ENCODE measurements at regions not wholly inside any gene's neighbourhood (a gene's known extent, or its start where the extent isn't known, plus 50 kb on each side); places are given as distances from the start of the nearest gene placed in this dataset.
"Not testable (repeated sequence)": the region's sequence is repeated elsewhere in the genome, so short reads cannot be mapped to it uniquely, and the experiment has no call there.

DNA sequence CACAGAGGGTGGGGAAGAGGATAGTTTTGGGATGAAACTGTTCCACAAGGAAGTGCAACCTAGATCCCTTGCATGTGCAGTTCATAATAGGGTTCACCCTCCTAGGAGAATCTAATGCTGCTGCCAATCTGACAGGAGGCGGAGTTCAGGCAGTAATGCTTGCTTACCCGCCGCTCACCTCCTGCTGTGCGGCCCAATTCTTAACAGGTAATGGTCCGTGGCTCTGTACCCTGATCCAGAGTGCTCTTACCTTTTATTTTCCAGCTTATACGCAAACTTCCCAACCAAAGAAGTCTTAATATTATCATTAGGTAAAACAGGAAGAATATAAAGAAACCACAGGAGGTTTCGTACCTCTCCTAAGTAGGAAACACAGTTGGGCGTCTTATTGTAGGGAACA, 82.7 kb upstream of the CD302 start:
- DNase-seq (ENCODE audit: low read depth): no peak

DNA sequence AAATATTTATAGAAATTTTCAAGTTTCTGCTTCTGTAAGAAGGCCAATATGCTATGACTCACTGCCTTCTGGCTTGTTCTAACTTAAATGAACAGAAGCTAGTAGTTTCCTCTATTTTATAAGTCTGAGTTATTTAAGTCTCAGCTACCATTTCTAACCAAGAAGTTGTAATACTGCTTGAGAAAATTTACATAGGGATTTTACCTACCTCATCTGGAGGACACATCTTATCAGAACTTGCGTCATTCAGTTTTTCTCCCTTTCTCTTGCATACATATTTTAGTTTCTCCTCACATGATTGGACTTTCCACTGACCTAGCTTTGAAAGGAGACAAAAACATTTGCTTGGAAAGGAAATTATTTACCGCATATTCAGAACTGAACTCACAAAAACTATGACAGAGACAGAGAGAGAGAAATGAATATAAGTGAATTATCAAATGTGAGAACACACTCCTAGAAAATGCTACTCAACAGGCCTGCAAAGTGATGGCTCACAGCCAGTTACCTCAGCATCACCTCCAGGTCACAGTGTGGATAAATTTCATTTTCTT, 81.1 kb upstream of the CD302 start:
- DNase-seq (ENCODE audit: low read depth): peak; percentile 38

DNA sequence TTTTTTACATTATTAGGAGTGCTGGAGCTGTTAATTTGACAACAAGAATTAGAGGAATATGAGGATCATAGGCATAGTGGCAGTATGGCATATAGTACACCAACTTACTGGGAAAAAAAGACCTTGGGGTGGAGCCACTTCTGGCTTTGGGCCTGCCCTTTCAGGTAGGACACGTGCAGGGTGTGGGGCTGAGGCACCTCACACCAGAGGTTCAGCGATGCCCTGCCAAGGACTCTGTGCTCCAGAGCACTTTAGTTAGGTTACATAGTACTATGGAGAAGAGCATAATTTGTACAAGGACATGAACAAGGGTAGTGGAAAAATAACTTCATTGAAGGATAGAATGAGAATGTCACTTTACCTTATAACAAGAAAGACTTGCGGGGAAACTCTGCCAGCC, 77.1 kb upstream of the CD302 start:
- DNase-seq (ENCODE audit: low read depth): no peak

DNA sequence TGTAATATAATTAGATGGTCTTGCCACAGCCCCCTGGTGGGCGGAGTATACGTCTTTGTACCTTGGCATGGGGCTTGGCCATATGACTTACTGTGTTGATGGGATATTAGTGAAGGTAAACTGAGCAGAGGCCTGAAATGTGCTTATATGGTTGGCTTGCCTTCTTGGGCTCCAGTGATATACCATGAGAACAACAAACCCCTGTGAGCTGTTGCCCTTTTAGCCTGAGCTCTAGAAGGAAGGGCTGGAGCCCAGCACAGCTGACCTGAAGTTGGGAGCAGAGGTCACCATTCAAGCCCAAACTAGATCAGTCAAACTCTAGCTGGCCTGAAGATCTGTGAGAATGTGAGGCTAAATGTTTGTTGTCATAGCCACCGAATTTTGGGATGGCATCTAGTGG, 75.2 kb upstream of the CD302 start:
- DNase-seq (ENCODE audit: low read depth): no peak

DNA sequence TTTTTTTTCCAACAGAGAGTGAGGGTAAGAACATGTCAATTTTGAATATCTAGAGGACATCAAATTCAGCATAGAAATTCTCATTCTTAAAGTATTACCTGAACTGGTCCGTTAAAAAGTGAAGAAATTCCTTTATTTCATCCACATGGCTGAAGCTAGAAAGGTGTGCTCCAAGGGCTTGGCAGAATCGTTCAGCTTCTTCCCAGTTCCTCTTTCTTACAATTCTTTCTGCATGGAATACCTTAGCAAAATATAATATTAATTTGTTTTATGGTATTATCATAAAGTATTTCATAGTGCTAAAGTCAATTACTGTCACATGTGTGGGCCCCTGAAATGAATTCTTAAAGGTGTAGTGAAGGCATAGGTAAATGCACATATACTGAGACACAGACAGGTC, 74.3 kb upstream of the CD302 start:
- DNase-seq (ENCODE audit: low read depth): no peak

DNA sequence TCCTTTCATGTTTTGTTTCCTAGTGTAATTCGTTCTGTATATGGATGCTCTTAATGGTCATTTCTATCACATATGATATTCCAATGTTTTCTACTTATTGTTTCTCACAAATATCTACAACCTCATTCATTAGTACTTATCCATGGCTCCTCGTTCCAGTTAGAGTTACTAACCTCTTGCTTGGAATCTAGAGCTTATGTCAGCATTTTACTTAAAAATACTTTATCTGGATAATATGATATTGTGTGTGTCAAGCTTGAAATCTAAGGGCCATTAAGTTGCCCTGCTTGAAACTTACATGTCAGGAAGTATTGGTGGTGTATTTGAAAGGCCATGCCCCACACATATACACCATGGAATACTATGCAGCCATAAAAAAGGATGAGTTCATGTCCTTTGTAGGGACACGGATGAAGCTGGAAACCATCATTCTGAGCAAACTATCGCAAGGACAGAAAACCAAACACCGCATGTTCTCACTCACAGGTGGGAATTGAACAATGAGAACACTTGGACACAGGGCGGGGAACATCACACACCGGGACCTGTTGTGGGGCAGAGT, 70.7 kb upstream of the CD302 start:
- not testable (repeated sequence) for DNase-seq (ENCODE audit: low read depth)

DNA sequence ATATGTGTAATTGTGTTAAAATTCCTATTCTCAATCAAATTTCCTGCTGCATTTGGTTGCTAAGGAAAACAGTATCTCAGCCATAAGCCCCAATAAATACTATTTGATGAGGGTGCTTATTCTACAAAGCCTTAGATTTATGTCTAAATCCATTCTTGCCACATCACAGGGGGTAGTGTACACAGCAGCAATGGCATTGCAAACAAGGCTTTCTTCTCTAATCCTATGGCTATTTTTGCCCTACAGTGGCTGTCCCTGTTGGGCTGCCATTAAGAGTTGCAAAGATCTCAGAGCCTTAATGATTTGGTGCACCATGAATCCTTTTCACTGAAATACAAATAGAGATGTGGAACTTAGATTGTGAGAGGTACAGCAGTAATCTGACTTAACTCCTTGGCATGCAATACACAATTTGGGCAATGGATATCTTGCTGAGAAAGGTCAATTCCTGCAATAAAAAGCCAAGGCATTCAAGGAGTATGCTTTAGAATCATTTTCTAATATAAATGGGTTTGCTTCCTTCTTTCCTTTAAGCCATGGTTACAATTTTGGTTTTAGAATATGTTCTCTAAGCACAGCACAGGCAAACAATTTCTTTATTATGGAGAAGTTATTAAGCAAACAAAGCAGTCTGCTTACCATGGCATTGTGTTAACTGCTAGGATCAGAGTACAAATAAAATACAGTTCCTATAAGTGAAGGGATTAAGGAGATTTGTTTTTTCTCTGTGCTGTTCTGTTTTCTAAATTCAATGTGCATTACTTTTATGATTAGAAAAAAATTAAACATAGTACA, 69.8 kb upstream of the CD302 start:
- DNase-seq (ENCODE audit: low read depth): no peak

DNA sequence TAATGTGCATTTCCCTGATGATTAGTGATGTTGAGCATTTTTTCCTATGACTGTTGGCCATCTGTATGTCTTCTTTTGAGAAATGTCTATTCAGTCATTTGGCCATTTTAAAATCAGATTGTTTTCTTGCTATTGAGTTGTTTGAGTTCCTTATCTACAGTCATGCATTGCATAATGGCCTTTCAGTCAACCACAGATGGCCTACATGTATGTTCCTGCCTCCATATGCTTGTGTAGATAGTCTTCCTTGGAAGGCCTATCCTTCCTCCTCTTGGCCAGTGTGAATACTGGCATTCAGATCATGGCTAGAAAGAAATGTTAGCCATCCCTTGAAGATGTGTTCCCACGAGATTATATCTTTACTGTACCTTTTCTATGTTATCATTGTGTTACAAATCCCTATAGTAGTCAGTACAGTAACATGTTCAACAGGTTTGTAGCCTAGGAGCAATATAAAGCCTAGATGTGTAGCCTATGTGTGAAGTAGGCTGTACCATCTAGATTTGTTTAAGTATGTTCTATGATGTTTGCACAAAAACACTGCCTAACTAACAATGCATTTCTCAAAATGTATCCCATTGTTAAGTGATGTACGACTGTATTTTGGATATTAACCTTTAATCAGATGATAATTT, 65.6 kb upstream of the CD302 start:
- DNase-seq (ENCODE audit: low read depth): no peak

DNA sequence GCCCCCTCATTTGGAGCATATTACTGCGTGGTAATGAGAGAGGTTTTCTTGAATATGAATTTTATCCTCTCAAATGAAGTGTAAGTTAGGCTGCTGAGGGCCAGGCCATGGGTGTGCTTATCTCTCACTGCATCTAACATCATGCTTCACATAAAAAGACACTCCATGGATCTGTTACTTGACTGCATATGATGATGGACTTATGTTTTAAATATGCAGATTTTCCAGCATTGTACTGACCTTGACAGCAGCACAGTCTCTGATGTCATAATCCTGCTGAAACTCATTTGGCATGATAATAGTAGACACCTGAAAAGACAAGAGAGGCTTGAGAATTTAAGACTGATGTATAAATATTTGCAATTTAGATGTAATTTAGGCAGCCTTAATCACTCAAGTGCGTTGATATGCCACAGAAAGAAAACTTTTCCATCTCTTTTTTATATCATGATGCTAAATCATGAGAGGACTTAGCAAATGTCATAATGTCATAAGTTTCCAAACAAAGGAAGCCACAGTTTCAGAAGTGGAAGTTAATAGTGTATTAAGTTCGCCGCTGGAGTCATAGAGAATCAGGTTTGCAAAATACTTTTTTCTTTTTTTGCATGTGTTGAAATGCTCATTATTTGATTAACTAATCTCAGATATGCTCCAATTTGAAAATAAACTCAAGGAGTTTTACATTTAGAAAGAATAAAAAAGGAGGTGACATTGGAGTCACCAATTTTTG, 62.7 kb upstream of the CD302 start:
- DNase-seq (ENCODE audit: low read depth): no peak

DNA sequence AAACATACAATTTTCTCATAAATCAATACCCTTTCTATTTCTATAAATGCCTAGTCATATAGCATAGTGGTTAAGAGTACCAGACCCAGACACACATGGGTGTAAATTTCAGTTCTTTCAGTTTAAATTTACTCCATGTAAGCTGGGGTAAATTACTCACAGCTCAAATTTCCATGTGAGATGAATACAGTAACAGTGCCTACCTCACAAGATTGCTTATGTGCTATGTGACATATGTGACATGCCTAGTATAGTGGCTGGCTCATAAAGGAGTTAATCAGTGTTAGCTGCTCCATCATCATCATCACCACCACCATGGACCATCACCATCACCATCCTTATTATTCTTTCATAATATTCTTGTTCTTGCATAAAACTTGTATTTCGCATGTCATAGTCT, 61.6 kb upstream of the CD302 start:
- DNase-seq (ENCODE audit: low read depth): no peak

DNA sequence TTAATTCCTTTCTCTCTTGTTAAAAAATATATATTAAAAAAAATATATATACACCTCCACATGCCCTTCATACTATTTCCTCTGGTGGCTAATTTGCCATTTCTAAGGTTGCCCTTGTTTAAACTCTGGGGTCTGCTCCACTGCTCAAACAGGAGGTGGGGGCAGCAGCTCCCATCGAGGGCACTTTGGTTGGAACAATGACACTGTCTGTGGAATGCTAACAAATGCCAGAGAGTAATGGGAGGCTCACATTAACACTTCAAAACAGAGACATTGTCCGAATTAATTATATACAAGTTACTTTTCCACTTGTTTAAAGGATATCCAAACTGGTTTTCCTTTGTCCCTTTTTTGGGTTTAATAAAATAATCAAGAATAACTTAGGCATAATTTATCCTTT, 58.8 kb upstream of the CD302 start:
- no peak for DNase-seq (ENCODE audit: low read depth)

DNA sequence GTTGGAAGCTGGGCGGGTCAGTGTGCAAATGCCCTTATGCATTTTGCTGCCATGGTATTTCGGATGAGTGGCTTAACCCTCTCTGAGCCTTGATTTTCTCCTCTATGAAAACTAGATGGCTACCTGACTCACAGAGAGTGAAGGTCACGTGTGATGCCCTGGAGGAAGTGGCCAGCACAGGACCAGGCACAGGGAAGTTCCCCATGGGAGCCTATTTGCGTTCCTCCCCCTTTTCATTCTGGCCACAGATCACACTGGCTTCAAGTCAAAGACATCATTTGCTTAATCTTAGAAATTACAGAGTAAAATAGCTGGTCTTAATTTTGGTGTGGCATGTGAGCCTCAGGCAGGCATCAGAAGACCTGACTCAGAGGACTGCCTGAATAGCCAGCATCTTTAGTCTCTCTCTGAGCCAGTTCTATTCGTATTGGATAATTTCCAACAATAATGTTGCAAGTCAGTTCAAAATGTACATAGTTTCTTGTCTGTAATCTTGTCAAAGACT, 57.6 kb upstream of the CD302 start:
- DNase-seq (ENCODE audit: low read depth): no peak

DNA sequence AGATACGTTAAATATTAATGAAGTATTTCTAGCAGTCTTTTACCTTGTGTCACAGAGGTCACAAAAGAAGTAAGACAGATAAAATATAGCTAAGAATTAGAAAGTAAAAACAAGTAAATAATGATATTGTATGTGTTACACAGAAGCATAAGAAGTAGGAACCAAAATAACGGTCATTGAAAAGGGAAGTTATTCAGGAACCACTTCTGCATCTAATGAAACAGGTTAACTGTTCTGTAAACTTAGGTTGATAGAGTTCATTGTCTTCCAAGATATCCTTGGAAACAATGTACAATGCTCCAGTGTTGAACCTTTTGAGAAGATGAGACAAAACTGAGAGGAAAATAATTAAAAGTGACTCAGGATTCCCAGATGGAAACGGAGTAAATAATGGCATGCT, 57.1 kb upstream of the CD302 start:
- DNase-seq (ENCODE audit: low read depth): no peak

DNA sequence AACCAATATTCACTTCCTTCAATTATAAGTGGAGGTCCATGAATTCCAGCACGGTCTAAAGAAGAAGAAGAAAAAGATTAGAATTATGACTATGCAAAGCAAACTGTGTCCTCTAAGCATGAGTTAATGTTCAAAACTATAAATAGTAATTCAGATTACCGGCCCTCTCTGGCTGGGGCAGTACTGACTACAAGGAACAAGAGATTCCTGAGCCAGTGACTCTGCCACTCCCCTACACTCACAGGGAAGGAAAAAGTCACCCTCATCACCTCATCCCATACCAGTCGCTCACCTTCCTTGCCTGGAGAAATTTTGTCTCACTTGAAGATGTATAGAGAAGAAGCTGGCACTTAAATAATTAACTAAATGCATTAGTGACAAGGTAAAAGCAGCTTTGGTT, 56.5 kb upstream of the CD302 start:
- no peak for DNase-seq (ENCODE audit: low read depth)

DNA sequence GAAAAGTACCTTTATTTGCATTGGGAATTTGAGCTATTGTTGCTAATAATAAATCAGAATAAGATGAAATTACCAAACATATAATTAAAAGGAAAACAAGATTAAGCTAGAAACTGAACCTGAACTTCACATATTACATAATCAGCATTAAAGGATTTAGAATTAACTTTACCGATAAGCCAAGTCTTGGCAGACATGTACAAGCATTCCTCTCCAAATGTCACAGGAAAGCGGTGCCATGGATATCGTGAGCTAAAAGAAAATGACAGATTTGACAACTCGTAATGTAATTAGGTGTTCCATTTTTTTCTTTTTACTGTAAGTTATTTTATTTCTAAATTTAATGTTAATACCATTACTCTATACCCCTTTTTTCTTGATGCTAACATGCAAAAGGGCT, 55.1 kb upstream of the CD302 start:
- no peak for DNase-seq (ENCODE audit: low read depth)

DNA sequence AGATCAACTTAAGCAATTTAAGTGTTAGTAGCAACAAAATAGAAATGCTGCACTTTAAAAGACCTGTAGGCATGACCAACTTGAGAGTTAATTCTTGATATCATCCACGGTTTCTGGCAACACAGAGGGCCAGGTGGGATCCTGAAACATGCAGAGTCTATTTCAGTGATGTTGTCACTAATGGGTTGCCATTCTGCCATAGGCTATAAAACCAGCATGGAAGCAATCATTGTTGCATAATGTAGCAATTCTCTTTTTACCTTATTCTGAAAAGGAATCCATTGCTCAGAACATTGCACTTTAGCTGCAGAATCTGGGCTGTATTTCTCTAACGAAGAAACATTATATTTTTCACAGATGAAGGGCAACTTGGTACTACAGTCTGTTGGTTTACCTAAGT, 53.9 kb upstream of the CD302 start:
- no peak for DNase-seq (ENCODE audit: low read depth)

DNA sequence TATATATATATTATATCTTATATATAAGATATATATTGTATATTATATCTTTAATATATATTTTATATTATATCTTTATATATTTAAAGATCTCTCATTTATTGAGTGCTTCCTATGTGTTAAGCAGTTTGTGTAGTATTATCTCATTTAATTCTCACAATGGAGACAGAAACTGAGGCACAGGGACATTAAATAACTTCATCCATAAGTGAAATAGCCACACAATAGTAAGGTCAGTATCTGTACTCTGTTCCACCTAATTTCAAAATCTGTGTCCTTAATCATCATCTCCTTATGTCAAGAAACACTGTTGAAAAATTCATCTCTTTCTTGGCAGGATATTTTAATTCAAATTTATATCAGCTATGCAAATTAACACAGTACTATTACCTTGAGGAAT, 52.8 kb upstream of the CD302 start:
- no peak for DNase-seq (ENCODE audit: low read depth)

DNA sequence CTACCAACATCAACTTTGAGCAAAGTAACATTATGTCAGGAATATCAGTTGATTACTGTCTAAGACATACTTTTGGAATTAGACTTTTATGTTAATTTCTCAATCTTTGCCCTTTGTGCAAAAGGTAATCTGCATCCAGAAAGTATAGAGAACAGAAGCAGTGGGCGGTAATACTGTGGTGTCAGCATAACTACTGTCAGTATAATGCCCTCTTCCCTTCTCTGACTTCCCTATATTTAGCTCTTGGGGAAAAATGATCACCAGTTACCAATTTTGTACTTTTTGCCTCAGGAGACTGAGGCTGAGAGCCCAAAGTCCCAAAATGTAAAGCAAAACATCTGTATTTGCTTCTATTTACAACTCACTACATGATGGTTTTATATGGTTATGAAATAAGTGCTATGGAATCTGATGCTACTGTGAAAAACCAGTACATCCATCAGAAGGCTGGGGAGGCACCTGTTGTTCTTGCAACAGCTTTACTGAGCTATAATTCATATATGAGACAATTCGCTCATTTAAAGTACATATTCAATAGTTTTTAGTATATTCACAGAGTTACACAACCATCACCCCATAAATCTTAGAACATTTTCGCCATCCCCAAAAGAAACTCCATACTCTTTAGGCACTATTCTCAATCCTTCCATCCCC, 51.3 kb upstream of the CD302 start:
- no peak for DNase-seq (ENCODE audit: low read depth)
